ENCODE measurements at regions not wholly inside any gene's neighbourhood (a gene's known extent, or its start where the extent isn't known, plus 50 kb on each side); places are given as distances from the start of the nearest gene placed in this dataset.

GRCh38 chr3:18284716-18285115 is 140.4 kb downstream of the SATB1 start:
- Mint-ChIP-seq H3K36me3 (ENCODE audit: low read depth, unreplicated experiment) (no peaks in the 10 kb centered on the region), H3K4me1 (ENCODE audit: low read depth, unreplicated experiment) (peaks cover 6% of the 10 kb centered on the region), H3K4me3 (ENCODE audit: unreplicated experiment) (no peak overlapping the region), H3K27me3 (ENCODE audit: low read depth, unreplicated experiment) (no peaks in the 10 kb centered on the region), H3K9me3 (ENCODE audit: unreplicated experiment) (peaks cover 3% of the 10 kb centered on the region), H3K27ac (ENCODE audit: unreplicated experiment) (no peak overlapping the region)
- H2AFZ ChIP-seq (ENCODE audit: low read depth, low read length) = no peak overlapping the region
- DNase-seq (ENCODE audit: low read depth) (no peak), FAIRE-seq (no peak)
- no peaks in the 10 kb centered on the region for H3K9me3 ChIP-seq (ENCODE audit: insufficient read depth, low read depth, low read length)
- no peaks in the 10 kb centered on the region for H3K27me3 ChIP-seq (ENCODE audit: insufficient read depth, low read length)
- H3K4me3 ChIP-seq (ENCODE audit: insufficient read depth, low read depth, low read length) = no peak overlapping the region
- no peaks in the 10 kb centered on the region for H3K4me1 ChIP-seq (ENCODE audit: insufficient read depth, low read length)
- TF ChIP-seq, protein P1, sequence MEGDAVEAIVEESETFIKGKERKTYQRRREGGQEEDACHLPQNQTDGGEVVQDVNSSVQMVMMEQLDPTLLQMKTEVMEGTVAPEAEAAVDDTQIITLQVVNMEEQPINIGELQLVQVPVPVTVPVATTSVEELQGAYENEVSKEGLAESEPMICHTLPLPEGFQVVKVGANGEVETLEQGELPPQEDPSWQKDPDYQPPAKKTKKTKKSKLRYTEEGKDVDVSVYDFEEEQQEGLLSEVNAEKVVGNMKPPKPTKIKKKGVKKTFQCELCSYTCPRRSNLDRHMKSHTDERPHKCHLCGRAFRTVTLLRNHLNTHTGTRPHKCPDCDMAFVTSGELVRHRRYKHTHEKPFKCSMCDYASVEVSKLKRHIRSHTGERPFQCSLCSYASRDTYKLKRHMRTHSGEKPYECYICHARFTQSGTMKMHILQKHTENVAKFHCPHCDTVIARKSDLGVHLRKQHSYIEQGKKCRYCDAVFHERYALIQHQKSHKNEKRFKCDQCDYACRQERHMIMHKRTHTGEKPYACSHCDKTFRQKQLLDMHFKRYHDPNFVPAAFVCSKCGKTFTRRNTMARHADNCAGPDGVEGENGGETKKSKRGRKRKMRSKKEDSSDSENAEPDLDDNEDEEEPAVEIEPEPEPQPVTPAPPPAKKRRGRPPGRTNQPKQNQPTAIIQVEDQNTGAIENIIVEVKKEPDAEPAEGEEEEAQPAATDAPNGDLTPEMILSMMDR (IDR thresholded peaks at IDR 0.05; ENCODE audit: insufficient read depth, low read depth, low read length) = no peak
- no peak for TF ChIP-seq EZH2 (IDR thresholded peaks at IDR 0.05; ENCODE audit: insufficient read depth, low read length)
- H3K4me2 ChIP-seq (ENCODE audit: low read length) = no peak overlapping the region
- H3K79me2 ChIP-seq (ENCODE audit: insufficient read depth, low read length) = no peaks in the 10 kb centered on the region
- no peak overlapping the region for H3K9ac ChIP-seq (ENCODE audit: low read length)
- no peak overlapping the region for H3K27ac ChIP-seq (ENCODE audit: low read depth, low read length)
- H3K36me3 ChIP-seq (ENCODE audit: insufficient read depth, low read length) = no peaks in the 10 kb centered on the region
- no peaks in the 10 kb centered on the region for H4K20me1 ChIP-seq (ENCODE audit: insufficient read depth, low read length)

DNA sequence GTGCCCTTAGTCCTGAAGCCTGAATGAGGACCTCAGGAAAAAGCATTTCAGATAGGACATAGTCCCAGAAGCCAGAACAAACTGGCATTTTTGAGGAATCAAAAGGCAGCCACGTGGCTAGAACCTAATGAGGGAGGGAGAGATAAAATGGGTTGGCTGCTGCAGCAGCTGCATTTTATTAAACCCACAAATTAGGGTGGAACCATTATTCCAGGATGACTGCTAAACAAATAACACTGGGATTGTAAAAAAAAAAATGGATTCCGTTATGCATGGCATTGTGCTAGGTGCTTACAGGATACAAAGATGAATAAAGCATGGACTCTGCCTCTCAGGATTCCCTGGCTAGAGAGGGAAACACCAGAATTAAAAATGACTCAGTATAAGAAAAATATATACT is 141.5 kb downstream of the SATB1 start:
- H3K9ac ChIP-seq (ENCODE audit: low read length) = no peak overlapping the region

DNA sequence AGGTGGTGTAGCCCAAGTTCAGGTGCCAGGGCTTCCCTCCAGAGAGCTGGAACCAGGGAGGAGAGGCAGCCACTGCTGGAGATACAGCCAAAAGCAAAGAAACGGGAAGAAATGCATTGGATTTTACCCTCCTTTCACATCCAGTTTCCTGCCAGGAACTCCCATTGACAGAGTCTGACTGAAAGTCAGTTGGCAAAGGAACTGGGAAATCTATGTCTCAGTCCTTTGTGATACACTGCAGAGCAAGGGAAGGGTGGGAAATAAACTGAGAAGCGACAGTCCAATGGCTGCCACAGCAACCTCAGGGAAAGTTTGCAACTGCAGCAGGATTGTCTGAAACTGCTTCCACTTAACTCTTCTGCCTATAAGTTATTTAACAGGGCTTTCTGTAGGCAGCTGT is 142.6 kb downstream of the SATB1 start:
- no peak for FAIRE-seq
- H3K9ac ChIP-seq (ENCODE audit: low read length) = no peak overlapping the region
- no peaks in the 10 kb centered on the region for H3K27me3 ChIP-seq (ENCODE audit: insufficient read depth, low read length)
- H2AFZ ChIP-seq (ENCODE audit: low read depth, low read length) = no peak overlapping the region
- DNase-seq (ENCODE audit: low read depth) = no peak
- no peaks in the 10 kb centered on the region for H3K27me3 Mint-ChIP-seq (ENCODE audit: low read depth, unreplicated experiment)
- H3K79me2 ChIP-seq (ENCODE audit: insufficient read depth, low read length) = no peaks in the 10 kb centered on the region
- no peaks in the 10 kb centered on the region for H3K36me3 ChIP-seq (ENCODE audit: insufficient read depth, low read length)
- no peak overlapping the region for H3K4me2 ChIP-seq (ENCODE audit: low read length)
- peaks cover 6% of the 10 kb centered on the region for H3K4me1 Mint-ChIP-seq (ENCODE audit: low read depth, unreplicated experiment)
- H3K36me3 Mint-ChIP-seq (ENCODE audit: low read depth, unreplicated experiment) = no peaks in the 10 kb centered on the region
- no peak overlapping the region for H3K27ac ChIP-seq (ENCODE audit: low read depth, low read length)
- no peaks in the 10 kb centered on the region for H3K4me1 ChIP-seq (ENCODE audit: insufficient read depth, low read length)
- no peak overlapping the region for H3K4me3 ChIP-seq (ENCODE audit: insufficient read depth, low read depth, low read length)
- no peak for TF ChIP-seq EZH2 (IDR thresholded peaks at IDR 0.05; ENCODE audit: insufficient read depth, low read length)
- TF ChIP-seq, protein P1 (IDR thresholded peaks at IDR 0.05; ENCODE audit: insufficient read depth, low read depth, low read length) = no peak
- no peaks in the 10 kb centered on the region for H4K20me1 ChIP-seq (ENCODE audit: insufficient read depth, low read length)
- peaks cover 3% of the 10 kb centered on the region for H3K9me3 Mint-ChIP-seq (ENCODE audit: unreplicated experiment)
- H3K27ac Mint-ChIP-seq (ENCODE audit: unreplicated experiment) = no peak overlapping the region
- H3K9me3 ChIP-seq (ENCODE audit: insufficient read depth, low read depth, low read length) = no peaks in the 10 kb centered on the region
- H3K4me3 Mint-ChIP-seq (ENCODE audit: unreplicated experiment) = no peak overlapping the region

More for the DNA sequence above, 141.5 kb downstream of the SATB1 start:
- no peak overlapping the region for H3K4me3 ChIP-seq (ENCODE audit: insufficient read depth, low read depth, low read length)
- no peak overlapping the region for H3K27ac ChIP-seq (ENCODE audit: low read depth, low read length)
- peak; percentile 4 for DNase-seq (ENCODE audit: low read depth)
- no peaks in the 10 kb centered on the region for H3K27me3 ChIP-seq (ENCODE audit: insufficient read depth, low read length)
- no peak overlapping the region for H2AFZ ChIP-seq (ENCODE audit: low read depth, low read length)
- no peak for TF ChIP-seq EZH2 (IDR thresholded peaks at IDR 0.05; ENCODE audit: insufficient read depth, low read length)
- TF ChIP-seq, protein P1 (IDR thresholded peaks at IDR 0.05; ENCODE audit: insufficient read depth, low read depth, low read length) = no peak
- H4K20me1 ChIP-seq (ENCODE audit: insufficient read depth, low read length) = no peaks in the 10 kb centered on the region
- no peak overlapping the region for H3K27ac Mint-ChIP-seq (ENCODE audit: unreplicated experiment)
- no peak overlapping the region for H3K4me3 Mint-ChIP-seq (ENCODE audit: unreplicated experiment)
- H3K4me1 Mint-ChIP-seq (ENCODE audit: low read depth, unreplicated experiment) = peaks cover 6% of the 10 kb centered on the region
- no peaks in the 10 kb centered on the region for H3K36me3 ChIP-seq (ENCODE audit: insufficient read depth, low read length)
- H3K9me3 Mint-ChIP-seq (ENCODE audit: unreplicated experiment) = peaks cover 3% of the 10 kb centered on the region
- no peak overlapping the region for H3K4me2 ChIP-seq (ENCODE audit: low read length)
- no peaks in the 10 kb centered on the region for H3K79me2 ChIP-seq (ENCODE audit: insufficient read depth, low read length)
- FAIRE-seq = no peak
- H3K36me3 Mint-ChIP-seq (ENCODE audit: low read depth, unreplicated experiment) = no peaks in the 10 kb centered on the region
- H3K27me3 Mint-ChIP-seq (ENCODE audit: low read depth, unreplicated experiment) = no peaks in the 10 kb centered on the region
- H3K9me3 ChIP-seq (ENCODE audit: insufficient read depth, low read depth, low read length) = no peaks in the 10 kb centered on the region
- H3K4me1 ChIP-seq (ENCODE audit: insufficient read depth, low read length) = no peaks in the 10 kb centered on the region

Measured in astrocyte (in vitro differentiated cells and primary cell).